ENCODE measurements at regions not wholly inside any gene's neighbourhood (a gene's known extent, or its start where the extent isn't known, plus 50 kb on each side); places are given as distances from the start of the nearest gene placed in this dataset.

- TF ChIP-seq CTCF (IDR thresholded peaks at IDR 0.05) (no peak), POLR2A (IDR thresholded peaks at IDR 0.05) (no peak)
Observed at GRCh38 chrX:122445466-122445865, 738.6 kb upstream of the GRIA3 start.

Data from ovary (tissue), 3 donors.